ENCODE measurements at regions not wholly inside any gene's neighbourhood (a gene's known extent, or its start where the extent isn't known, plus 50 kb on each side); places are given as distances from the start of the nearest gene placed in this dataset.

GRCh38 chr18:71832946-71833617, 711.1 kb downstream of the CBLN2 start:
- DNase-seq = no peak
- H3K4me1 ChIP-seq (ENCODE audit: control insufficient read depth, insufficient read depth, low read length) = no peaks in the 10 kb centered on the region
- no peak overlapping the region for H3K27ac ChIP-seq (ENCODE audit: low read length)
- H3K9me3 ChIP-seq (ENCODE audit: control insufficient read depth, low read length) = no peaks in the 10 kb centered on the region
- intact Hi-C loops (cut with DNase I) = no loop called here
- no peak overlapping the region for H3K4me3 ChIP-seq (ENCODE audit: low read length)
- ATAC-seq = no peak
- H3K27me3 ChIP-seq (ENCODE audit: control insufficient read depth, insufficient read depth) = no peaks in the 10 kb centered on the region
- 80% methylated on average over 13 of the region's 13 CpGs for WGBS

GRCh38 chr18:71831039-71831438, 713.1 kb downstream of the CBLN2 start:
- no peak for DNase-seq
- intact Hi-C loops (cut with DNase I) = no loop called here
- Histone ChIP-seq H3K27me3 (ENCODE audit: control insufficient read depth, insufficient read depth) (no peaks in the 10 kb centered on the region), H3K27ac (ENCODE audit: low read length) (no peak overlapping the region), H3K4me3 (ENCODE audit: low read length) (no peak overlapping the region), H3K9me3 (ENCODE audit: control insufficient read depth, low read length) (no peaks in the 10 kb centered on the region), H3K4me1 (ENCODE audit: control insufficient read depth, insufficient read depth, low read length) (no peaks in the 10 kb centered on the region)
- no peak for ATAC-seq

- Histone ChIP-seq H3K27me3 (ENCODE audit: control insufficient read depth, insufficient read depth) (no peaks in the 10 kb centered on the region), H3K27ac (ENCODE audit: low read length) (no peak overlapping the region), H3K9me3 (ENCODE audit: control insufficient read depth, low read length) (no peaks in the 10 kb centered on the region), H3K4me1 (ENCODE audit: control insufficient read depth, insufficient read depth, low read length) (no peaks in the 10 kb centered on the region), H3K4me3 (ENCODE audit: low read length) (no peak overlapping the region)
- DNase-seq (no peak), ATAC-seq (no peak)
- intact Hi-C loops (cut with DNase I) = no loop called here
- 79% methylated on average over 3 of the region's 3 CpGs for WGBS
Observed at GRCh38 chr18:71827301-71827700, 716.8 kb downstream of the CBLN2 start.

- Histone ChIP-seq H3K4me3 (ENCODE audit: low read length) (no peak overlapping the region), H3K9me3 (ENCODE audit: control insufficient read depth, low read length) (no peaks in the 10 kb centered on the region), H3K27me3 (ENCODE audit: control insufficient read depth, insufficient read depth) (no peaks in the 10 kb centered on the region), H3K4me1 (ENCODE audit: control insufficient read depth, insufficient read depth, low read length) (no peaks in the 10 kb centered on the region), H3K27ac (ENCODE audit: low read length) (no peak overlapping the region)
- DNase-seq (no peak), ATAC-seq (no peak)
- WGBS = 69% methylated on average over 2 of the region's 2 CpGs
- intact Hi-C loops (cut with DNase I) = no loop called here
Observed at GRCh38 chr18:71815305-71815704, 728.8 kb downstream of the CBLN2 start.

- WGBS = 54% methylated on average over 3 of the region's 3 CpGs
- ATAC-seq = no peak
- Histone ChIP-seq H3K4me3 (ENCODE audit: low read length) (no peak overlapping the region), H3K27me3 (ENCODE audit: control insufficient read depth, insufficient read depth) (no peaks in the 10 kb centered on the region), H3K4me1 (ENCODE audit: control insufficient read depth, insufficient read depth, low read length) (no peaks in the 10 kb centered on the region), H3K9me3 (ENCODE audit: control insufficient read depth, low read length) (no peaks in the 10 kb centered on the region), H3K27ac (ENCODE audit: low read length) (no peak overlapping the region)
- intact Hi-C loops (cut with DNase I) = no loop called here
- DNase-seq = no peak
Observed at GRCh38 chr18:71809711-71810110, 734.4 kb downstream of the CBLN2 start.

GRCh38 chr18:71808616-71809015, 735.5 kb downstream of the CBLN2 start:
- 71% methylated on average over 5 of the region's 5 CpGs for WGBS
- Histone ChIP-seq H3K9me3 (ENCODE audit: control insufficient read depth, low read length) (no peaks in the 10 kb centered on the region), H3K27me3 (ENCODE audit: control insufficient read depth, insufficient read depth) (no peaks in the 10 kb centered on the region), H3K4me1 (ENCODE audit: control insufficient read depth, insufficient read depth, low read length) (no peaks in the 10 kb centered on the region), H3K27ac (ENCODE audit: low read length) (no peak overlapping the region), H3K4me3 (ENCODE audit: low read length) (no peak overlapping the region)
- ATAC-seq (no peak), DNase-seq (no peak)
- intact Hi-C loops (cut with DNase I) = no loop called here

GRCh38 chr18:71807586-71807985, 736.6 kb downstream of the CBLN2 start:
- DNase-seq = no peak
- H3K9me3 ChIP-seq (ENCODE audit: control insufficient read depth, low read length) = no peaks in the 10 kb centered on the region
- intact Hi-C loops (cut with DNase I) = no loop called here
- ATAC-seq = no peak
- no peak overlapping the region for H3K4me3 ChIP-seq (ENCODE audit: low read length)
- H3K4me1 ChIP-seq (ENCODE audit: control insufficient read depth, insufficient read depth, low read length) = no peaks in the 10 kb centered on the region
- no peak overlapping the region for H3K27ac ChIP-seq (ENCODE audit: low read length)
- no peaks in the 10 kb centered on the region for H3K27me3 ChIP-seq (ENCODE audit: control insufficient read depth, insufficient read depth)
- WGBS = 84% methylated on average over 1 of the region's 1 CpG

GRCh38 chr18:71798986-71799673, 745.0 kb downstream of the CBLN2 start:
- WGBS = 66% methylated on average over 6 of the region's 6 CpGs
- intact Hi-C loops (cut with DNase I) = no loop called here
- Histone ChIP-seq H3K4me1 (ENCODE audit: control insufficient read depth, insufficient read depth, low read length) (no peaks in the 10 kb centered on the region), H3K4me3 (ENCODE audit: low read length) (no peak overlapping the region), H3K27me3 (ENCODE audit: control insufficient read depth, insufficient read depth) (no peaks in the 10 kb centered on the region), H3K9me3 (ENCODE audit: control insufficient read depth, low read length) (no peaks in the 10 kb centered on the region), H3K27ac (ENCODE audit: low read length) (no peak overlapping the region)
- no peak for DNase-seq
- ATAC-seq = no peak

- ATAC-seq (no peak), DNase-seq (no peak)
- Histone ChIP-seq H3K4me3 (ENCODE audit: low read length) (no peak overlapping the region), H3K9me3 (ENCODE audit: control insufficient read depth, low read length) (no peaks in the 10 kb centered on the region), H3K4me1 (ENCODE audit: control insufficient read depth, insufficient read depth, low read length) (no peaks in the 10 kb centered on the region), H3K27ac (ENCODE audit: low read length) (no peak overlapping the region), H3K27me3 (ENCODE audit: control insufficient read depth, insufficient read depth) (no peaks in the 10 kb centered on the region)
- 80% methylated on average over 7 of the region's 7 CpGs for WGBS
- intact Hi-C loops (cut with DNase I) = no loop called here
Observed at GRCh38 chr18:71797554-71797953, 746.6 kb downstream of the CBLN2 start.

- DNase-seq (no peak), ATAC-seq (no peak)
- Histone ChIP-seq H3K4me1 (ENCODE audit: control insufficient read depth, insufficient read depth, low read length) (no peaks in the 10 kb centered on the region), H3K27ac (ENCODE audit: low read length) (no peak overlapping the region), H3K9me3 (ENCODE audit: control insufficient read depth, low read length) (no peaks in the 10 kb centered on the region), H3K4me3 (ENCODE audit: low read length) (no peak overlapping the region), H3K27me3 (ENCODE audit: control insufficient read depth, insufficient read depth) (no peaks in the 10 kb centered on the region)
- 73% methylated on average over 4 of the region's 4 CpGs for WGBS
- intact Hi-C loops (cut with DNase I) = no loop called here
Observed at GRCh38 chr18:71784777-71785176, 759.4 kb downstream of the CBLN2 start.

GRCh38 chr18:71760541-71760940, 783.6 kb downstream of the CBLN2 start:
- no peaks in the 10 kb centered on the region for H3K27me3 ChIP-seq (ENCODE audit: control insufficient read depth, insufficient read depth)
- H3K27ac ChIP-seq (ENCODE audit: low read length) = no peak overlapping the region
- no peak for ATAC-seq
- intact Hi-C loops (cut with DNase I) = no loop called here
- H3K4me3 ChIP-seq (ENCODE audit: low read length) = no peak overlapping the region
- no peak for DNase-seq
- H3K4me1 ChIP-seq (ENCODE audit: control insufficient read depth, insufficient read depth, low read length) = no peaks in the 10 kb centered on the region
- 72% methylated on average over 5 of the region's 5 CpGs for WGBS
- H3K9me3 ChIP-seq (ENCODE audit: control insufficient read depth, low read length) = no peaks in the 10 kb centered on the region

GRCh38 chr18:71754246-71754645, 789.9 kb downstream of the CBLN2 start:
- Histone ChIP-seq H3K27ac (ENCODE audit: low read length) (no peak overlapping the region), H3K27me3 (ENCODE audit: control insufficient read depth, insufficient read depth) (no peaks in the 10 kb centered on the region), H3K4me3 (ENCODE audit: low read length) (no peak overlapping the region), H3K9me3 (ENCODE audit: control insufficient read depth, low read length) (no peaks in the 10 kb centered on the region), H3K4me1 (ENCODE audit: control insufficient read depth, insufficient read depth, low read length) (no peaks in the 10 kb centered on the region)
- ATAC-seq = no peak
- intact Hi-C loops (cut with DNase I) = no loop called here
- no peak for DNase-seq
- 79% methylated on average over 1 of the region's 1 CpG for WGBS

All from right cardiac atrium (tissue), 5 donors.